GM12872 (cell line): ENCODE measurements at regions not wholly inside any gene's neighbourhood (a gene's known extent, or its start where the extent isn't known, plus 50 kb on each side); places are given as distances from the start of the nearest gene placed in this dataset.

Source experiments
- CTCF ChIP-seq: IDR thresholded peaks from 3 replicates; pipeline ENCODE4 v1.5.1; 2011; ENCODE audit warnings: low read depth, mild to moderate bottlenecking, low read length, moderate library complexity; ENCODE audit not compliant: insufficient read depth

DNA sequence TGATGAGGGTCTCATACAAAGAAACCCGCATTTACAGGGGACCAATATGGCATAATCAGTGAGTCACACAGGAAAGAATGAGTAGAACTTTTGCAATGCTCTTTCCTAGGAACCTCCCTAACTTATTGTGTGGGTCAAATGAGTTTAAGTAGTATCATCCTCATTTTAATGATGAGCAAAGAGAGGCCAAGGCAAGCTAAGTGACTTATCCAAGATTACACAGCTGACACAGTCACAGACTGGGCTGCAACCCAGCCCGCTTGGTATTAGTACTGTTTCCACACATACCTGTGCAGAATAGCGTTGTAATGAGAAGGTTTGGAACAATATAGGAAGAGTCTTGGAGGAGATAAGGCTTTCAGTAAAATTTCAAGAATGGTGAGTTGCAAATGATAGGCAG, 91.0 kb upstream of the PPP1R2C start:
- TF ChIP-seq CTCF, result no peak

- no peak for TF ChIP-seq CTCF
Observed at GRCh38 chrX:42869659-42870476, 91.9 kb upstream of the PPP1R2C start.

GRCh38 chrX:42886519-42886918, 108.6 kb upstream of the PPP1R2C start:
- TF ChIP-seq CTCF, result no peak

DNA sequence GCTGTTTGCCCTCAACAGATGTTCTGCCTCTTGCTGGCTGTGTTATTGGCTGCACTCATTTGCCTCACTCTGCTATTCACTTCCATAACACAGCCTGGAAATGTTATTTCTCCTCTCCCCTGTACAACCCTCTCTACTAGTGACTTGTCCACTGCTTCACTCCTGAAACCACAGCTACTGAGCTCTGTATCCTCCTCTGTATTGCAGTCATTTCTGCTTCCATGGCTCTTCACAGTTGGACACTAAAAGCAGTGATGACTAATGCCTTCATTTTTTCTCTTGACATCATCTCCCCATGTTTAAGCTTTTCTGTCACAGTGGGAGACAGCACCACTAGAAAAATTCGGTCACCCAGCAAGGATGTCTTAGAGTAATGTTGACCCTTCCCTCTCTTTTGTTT, 123.0 kb upstream of the PPP1R2C start:
- TF ChIP-seq CTCF, result no peak

GRCh38 chrX:42902513-42902912, 124.5 kb upstream of the PPP1R2C start:
- TF ChIP-seq CTCF, result no peak

DNA sequence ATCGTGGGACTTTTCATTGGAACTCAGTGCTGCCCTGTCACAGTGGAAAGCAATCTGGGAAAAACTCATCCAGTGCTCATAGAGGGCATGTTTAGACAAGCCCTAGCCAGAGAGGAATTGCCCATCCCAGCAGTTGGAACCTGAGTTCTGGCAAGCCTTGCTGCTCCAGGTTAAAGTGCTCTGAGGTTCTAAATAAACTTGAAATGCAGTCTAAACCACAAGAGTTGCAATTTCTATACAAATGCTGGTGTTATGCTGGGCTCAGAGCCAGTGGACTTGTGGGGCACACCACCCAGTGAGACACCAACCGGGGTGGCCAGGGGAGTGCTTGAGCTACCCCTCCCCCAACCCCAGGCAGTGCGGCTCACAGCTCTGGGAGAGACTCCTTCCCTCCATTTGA, 142.8 kb upstream of the PPP1R2C start:
- no peak for TF ChIP-seq CTCF

DNA sequence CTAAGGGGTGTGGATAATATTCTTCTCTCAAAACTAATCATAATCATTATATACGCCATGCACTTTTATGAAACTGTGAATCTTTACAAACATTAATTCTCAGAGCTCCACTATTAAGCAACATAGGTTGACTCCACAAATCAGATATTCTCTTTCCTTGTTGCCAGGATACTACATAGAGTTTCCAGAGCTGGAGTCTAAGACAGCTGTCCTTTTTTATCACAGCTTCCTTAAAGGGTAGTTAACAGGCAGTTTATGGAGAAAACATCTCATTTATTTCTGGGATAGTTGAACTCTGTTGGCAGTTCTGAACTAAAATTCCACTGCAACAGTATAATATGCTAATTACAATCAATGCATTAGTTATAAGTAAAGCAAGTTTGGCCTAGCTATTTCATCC, 152.1 kb upstream of the PPP1R2C start:
- no peak for TF ChIP-seq CTCF
